Keratinocyte (primary cell): ENCODE measurements at regions not wholly inside any gene's neighbourhood (a gene's known extent, or its start where the extent isn't known, plus 50 kb on each side); places are given as distances from the start of the nearest gene placed in this dataset.

Source experiments
- EZH2 ChIP-seq: IDR thresholded peaks from one replicate; pipeline ENCODE4 v1.6.1; 2012; ENCODE audit warnings: inconsistent platforms, mild to moderate bottlenecking, low read length, moderate library complexity
- TF ChIP-seq, protein P1 (sequence below), 3 experiments: IDR thresholded peaks in 1 of 3; conservative IDR thresholded peaks in 1 of 3; optimal IDR thresholded peaks in 1 of 3; 2 replicates in 2 of 3; 3 replicates in 1 of 3; pipeline versions ENCODE3 to v1.5.1; 2011; ENCODE audit warnings: low read length in 3 of 3, mild to moderate bottlenecking in 3 of 3, moderate library complexity in 2 of 3, control low read depth in 1 of 3, inconsistent platforms in 1 of 3; ENCODE audit not compliant: insufficient read depth in 2 of 3; ENCODE audit errors: extremely low read depth in 1 of 3

DNA sequence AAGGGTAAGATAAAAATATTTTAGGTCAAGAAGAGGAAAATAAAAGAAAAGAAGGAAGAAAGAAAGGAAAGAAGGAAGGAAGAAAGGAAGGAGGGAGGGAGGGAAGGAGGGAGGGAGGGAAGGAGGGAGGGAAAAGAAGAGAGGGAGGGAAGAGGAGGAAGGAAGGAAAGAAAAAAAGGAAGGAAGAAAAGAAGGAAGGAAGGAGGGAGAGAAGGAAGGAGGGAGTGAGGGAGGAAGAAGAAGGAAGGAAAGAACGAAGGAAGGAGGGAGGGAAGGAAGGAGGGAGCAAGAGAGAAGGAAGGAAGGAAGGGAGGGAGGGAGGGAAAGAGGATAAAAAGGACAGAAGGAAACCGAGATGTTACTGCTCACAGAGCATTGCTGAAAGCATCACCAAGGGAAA, 209.5 kb upstream of the PITRM1 start:
- TF ChIP-seq, protein P1, sequence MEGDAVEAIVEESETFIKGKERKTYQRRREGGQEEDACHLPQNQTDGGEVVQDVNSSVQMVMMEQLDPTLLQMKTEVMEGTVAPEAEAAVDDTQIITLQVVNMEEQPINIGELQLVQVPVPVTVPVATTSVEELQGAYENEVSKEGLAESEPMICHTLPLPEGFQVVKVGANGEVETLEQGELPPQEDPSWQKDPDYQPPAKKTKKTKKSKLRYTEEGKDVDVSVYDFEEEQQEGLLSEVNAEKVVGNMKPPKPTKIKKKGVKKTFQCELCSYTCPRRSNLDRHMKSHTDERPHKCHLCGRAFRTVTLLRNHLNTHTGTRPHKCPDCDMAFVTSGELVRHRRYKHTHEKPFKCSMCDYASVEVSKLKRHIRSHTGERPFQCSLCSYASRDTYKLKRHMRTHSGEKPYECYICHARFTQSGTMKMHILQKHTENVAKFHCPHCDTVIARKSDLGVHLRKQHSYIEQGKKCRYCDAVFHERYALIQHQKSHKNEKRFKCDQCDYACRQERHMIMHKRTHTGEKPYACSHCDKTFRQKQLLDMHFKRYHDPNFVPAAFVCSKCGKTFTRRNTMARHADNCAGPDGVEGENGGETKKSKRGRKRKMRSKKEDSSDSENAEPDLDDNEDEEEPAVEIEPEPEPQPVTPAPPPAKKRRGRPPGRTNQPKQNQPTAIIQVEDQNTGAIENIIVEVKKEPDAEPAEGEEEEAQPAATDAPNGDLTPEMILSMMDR (optimal IDR thresholded peaks at IDR 0.05 in 1 of 3, IDR thresholded peaks at IDR 0.05 in 1 of 3, conservative IDR thresholded peaks at IDR 0.05 in 1 of 3; ENCODE audit: extremely low read depth in 1 of 3, insufficient read depth in 2 of 3, low read length in 3 of 3), result no peak
- no peak for TF ChIP-seq EZH2
